Stimulated activated CD8-positive, alpha-beta memory T cell treated with anti-CD3 and anti-CD28 coated beads, Interleukin-4, amount 100 ng/mL, for 1 hour (primary cell): ENCODE measurements at regions not wholly inside any gene's neighbourhood (a gene's known extent, or its start where the extent isn't known, plus 50 kb on each side); places are given as distances from the start of the nearest gene placed in this dataset.
"Not testable (repeated sequence)": the region's sequence is repeated elsewhere in the genome, so short reads cannot be mapped to it uniquely, and the experiment has no call there.

Experiments
- DNase-seq, 2 donors: peaks; one replicate each; pipeline ENCODE4 v3.0.0-alpha.2; 2020; ENCODE audit warnings: low read depth in 2 of 2, low spot score in 1 of 2

DNA sequence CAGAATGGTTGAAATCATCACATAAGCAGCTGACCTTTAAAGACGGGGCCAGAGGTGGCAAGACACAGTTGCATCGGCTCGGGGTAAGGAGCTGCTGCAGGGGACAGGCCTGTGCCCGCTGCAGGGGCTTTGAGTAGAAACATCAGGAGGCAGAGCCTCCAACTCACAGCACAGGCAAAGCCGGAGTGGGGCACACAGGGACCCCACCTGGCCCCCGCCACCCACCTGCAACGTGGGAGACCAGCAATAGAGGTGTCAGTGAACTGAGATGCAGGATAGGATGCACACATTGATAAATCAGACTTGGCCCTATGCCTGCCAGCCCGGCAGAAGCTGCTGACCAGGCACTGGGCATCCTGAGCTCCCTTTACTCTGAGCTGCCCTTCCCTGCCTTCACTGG is 257.2 kb downstream of the NPHP4 start:
- no peak for DNase-seq

DNA sequence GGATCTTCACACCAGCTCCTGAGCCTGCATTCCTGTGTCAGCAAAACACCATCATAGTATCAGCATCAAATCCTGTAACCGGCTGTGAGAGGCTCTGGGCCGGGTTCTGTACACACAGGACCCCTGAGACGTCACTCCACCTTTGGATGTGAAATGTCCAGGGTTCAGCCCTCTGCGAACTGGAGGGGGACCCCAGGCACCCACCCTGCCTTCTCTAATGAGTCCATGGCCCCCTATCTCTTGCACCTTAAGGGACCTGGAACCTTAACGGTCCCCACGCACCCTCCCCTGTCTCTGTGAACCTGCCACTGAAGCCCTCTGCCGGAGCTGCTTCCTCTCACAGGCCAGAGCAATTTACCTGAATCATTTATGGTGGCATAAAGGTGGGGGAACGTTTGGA is 257.8 kb downstream of the NPHP4 start:
- no peak for DNase-seq

DNA sequence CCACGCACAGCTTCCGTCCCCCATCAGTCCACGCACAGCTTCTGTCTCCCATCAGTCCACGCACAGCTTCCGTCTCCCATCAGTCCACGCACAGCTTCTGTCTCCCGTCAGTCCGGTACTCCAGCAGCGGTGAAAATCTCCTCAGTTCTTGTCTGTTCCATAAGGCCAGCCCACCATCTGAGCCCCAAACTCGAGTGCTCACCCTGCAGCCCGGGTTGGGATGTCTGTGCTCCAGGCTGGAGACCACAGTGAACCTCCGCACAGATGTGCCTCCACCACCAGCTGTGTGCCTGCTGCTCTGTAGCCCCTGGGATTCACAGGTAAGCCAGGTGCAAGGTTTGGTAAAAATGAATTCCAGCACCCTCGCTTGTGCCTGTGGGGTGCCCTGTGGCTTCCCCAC is 258.6 kb downstream of the NPHP4 start:
- no peak for DNase-seq

DNA sequence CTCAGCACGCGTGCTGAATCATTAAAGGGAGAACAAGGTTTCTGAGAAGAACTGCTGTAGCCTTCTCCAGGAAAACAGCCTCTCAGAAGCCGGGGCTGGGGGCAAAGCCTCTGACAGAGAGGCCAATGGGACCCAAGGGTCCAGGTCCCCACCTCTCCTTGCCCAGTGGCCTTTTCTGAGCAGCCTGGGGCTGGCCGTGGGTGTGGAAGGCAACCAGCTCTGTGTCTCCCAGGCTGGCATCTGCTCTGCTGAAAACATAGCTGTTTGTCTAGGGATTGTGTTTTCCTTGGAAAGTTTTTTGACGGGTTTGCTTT is 261.2 kb downstream of the NPHP4 start:
- DNase-seq, result no peak

DNA sequence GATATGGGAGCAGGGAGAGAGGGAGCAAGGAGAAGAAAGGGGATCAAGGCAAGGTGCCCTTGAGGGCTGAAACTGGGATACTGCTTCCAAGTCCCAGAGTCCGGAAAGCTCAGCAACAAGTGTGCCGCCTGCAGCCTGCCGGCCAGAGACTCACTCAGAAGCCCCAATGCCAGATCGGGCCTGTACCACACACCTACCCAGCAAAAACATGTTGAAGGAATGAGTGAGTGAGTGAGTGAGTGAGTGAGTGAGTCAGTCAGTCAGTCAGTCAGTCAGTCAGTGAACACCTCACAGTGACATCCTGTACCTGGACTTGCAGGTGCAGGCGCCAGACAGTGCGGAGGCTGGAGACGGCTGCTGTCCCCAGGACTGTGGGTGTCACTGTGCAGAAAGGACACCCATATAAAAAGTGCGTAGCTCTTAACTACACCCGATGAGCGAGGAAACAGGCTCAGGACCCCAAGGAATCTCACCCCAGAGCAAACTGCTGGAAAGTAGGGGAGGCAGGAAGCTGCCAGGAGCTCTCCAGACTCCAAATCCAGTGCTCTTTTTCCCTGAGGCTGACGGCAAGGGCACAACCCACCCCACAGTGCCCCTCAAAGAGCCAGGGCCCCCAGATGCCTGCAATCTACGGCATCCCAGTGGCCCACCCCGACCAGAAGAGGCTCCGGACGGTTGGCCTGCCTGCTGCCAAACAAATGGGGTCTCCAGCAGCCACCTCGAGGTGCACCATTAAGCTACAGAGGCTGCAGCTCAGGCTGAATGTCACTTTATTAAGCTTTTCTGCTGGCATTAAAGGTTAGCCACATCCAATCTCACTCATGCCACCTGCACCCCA is 261.7 kb downstream of the NPHP4 start:
- DNase-seq, result no peak

DNA sequence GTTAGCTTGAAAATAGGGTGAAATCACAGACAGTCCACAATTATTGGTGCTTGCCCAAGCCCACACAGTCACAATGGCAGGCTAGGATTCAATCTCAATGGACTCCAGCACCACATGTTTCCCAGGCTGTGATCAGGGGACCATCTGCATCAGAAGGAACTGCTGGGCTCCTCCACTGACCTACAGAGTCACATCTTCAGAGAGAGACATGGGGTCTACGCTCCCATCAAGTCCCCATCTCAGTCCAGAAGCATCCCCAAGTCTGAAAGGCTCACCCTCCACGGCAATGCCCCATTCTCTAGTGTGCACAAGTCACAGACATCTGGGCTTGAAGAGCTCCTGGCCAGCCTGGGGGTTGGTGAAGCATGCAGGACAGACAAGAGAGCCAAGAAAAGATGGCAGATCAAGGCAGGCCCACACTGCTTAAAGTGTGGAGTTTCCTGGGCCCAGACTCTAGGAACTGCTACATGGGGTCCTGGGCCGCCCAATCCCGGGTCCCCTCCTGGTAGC is 262.5 kb downstream of the NPHP4 start:
- DNase-seq, result no peak

DNA sequence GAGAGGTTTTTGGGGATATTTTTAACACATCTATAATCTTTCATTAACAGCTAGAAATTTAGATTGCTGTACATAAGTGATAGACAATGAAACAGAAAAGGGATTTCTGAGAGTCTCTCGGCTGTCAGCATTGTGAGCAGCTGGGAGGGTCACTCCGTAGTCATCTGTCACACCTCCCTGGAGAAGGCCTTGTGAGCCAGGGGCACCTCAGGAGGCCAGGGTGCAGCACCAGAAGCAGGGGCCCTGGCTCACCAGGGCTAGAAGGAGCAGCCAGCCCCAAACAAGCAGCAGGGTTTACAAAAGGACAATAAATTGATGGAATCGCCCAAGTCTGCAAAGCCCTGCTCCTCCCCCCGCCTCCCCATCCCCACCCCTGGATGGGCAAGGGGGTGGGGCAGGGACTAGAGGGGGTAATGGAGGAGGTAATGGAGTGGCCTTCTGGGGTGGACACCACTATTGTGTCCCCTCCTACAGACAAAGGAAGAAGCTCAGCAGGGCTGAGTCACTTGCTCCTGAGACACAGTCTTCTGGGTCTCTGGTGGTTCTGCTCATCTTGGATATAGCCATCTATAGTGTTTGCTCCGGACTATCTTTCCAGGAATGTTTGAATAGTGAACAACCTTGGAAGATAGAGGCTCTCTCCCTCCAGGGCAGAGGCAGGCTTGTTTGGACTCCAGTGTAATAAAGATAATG is 263.4 kb downstream of the NPHP4 start:
- DNase-seq, result no peak

DNA sequence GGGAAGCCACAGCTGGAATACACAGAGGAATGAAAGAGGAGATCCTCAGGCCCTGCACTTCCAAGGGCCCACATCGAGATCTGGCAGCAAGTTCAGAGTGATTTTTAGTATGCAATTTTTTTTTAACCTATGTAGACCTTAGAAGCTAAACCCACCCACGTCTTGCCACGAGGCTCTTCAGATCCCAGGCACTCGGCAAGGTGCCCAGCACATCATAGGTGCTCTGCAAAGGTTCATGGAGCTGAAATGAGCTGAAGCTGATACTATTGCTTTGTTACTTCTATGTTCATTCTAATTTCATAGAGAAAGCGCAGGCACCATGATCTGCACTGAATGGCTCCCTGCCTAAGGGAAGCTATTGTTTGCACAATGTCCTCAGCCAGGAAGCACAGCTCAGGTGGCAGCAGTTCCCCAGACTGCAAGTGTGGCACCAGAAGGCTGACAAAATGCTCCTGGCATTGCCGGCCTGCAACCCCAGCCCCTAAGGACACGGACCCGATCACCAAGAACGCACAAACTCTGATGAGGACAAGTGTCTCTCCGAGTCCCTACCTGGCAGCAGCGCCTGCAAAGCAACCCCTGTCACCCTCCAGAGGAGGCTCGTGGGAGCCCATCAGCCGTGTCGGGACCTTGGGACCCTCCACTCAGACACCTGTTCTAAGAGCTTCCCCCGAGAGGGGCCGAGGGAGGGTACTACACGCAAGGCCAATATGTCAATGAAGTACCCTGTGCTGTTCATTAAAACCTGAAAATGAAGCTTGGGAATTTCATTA is 264.2 kb downstream of the NPHP4 start:
- DNase-seq, result no peak

DNA sequence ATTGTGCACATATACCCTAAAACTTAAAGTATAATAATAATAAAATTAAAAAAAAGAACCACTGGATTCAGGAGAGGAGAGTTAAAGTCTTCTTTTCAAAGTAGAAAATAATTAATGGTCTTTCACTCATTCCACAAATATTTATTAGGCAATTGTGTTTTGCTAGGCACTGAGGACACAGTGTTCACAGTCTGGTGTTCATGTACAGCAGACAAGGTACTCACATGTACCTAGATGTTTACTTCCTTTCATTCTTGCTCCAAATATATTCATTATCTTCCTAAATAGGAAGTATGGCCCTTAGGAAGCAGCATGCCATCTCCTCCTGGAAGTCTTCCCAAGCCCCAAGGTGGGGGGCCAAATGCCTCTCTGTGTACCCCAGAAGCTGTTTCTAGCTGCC is 265.0 kb downstream of the NPHP4 start:
- DNase-seq, result no peak

DNA sequence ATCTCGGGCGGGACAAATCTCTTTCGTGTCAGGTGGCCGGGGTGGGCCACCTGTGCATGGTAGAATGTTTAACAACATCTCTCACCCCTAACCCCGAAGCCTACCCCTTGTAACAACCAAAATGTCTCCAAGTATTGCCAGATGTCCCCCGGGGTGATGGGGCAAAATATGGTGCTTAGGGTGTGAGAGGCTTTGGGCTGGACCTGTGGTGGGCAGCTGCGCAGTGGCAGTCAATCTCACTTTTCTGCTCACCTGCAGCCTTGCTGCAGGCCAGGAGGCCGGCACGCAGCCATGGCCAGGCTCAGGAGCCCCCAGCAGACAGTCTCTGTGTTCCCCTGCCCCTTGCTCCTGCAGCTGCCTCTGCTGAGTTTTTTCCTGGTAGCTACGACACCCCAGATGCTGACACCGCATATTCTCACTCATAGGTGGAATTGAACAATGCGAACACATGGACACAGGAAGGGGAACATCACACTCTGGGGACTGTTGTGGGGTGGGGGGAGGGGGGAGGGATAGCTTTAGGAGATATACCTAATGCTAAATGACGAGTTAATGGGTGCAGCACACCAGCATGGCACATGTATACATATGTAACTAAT is 265.5 kb downstream of the NPHP4 start:
- not testable (repeated sequence) for DNase-seq

DNA sequence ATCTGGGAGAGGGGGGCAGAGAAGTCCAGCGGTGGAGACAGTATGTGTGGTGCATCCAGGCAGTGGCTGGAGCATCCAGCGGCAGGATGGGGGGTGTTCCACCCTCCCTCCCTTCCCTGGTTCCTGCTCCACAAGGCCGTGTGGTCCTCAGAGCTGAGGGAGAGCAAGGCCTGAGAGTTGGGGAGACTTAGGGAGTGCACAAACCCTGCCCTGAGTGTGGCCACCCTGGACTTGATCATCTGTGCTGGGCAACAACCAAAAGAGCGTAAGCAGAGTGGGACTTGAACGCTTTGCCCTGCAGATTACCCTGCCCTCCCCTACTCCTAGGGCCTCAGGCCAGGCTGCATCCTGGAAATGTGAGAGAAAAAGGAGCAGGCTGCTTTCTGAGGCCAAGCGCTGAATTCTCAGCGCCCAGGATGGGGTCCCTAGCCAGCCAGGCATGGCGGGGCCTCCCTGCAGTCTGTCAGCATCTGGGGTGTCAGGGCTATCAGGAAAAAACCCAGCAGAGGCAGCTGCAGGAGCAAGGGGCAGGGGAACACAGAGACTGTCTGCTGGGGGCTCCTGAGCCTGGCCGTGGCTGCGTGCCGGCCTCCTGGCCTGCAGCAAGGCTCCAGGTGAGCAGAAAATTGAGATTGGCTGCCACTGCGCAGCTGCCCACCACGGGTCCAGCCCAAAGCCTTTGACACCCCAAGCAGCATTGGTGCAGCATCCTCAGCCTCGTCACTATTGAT is 266.2 kb downstream of the NPHP4 start:
- DNase-seq, result no peak

DNA sequence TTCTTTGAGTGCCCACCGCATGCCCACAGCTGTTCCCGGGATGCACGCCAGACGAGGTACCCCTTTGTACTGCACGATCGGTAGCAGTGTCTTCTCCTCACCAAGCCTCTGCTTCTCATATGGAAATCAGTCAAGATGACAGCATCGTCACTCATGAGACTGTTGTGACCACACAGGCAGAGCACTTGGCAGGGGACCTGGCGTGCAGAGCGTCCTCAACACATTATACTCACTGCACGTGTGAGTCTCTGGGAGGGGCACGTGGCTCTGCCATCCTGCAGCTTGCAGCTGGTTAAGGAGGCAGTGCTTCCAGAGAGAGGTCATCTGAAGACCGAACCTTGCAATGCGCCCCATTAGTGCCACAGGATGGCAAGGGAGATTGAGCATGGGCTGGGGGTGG is 266.8 kb downstream of the NPHP4 start:
- DNase-seq, result no peak

DNA sequence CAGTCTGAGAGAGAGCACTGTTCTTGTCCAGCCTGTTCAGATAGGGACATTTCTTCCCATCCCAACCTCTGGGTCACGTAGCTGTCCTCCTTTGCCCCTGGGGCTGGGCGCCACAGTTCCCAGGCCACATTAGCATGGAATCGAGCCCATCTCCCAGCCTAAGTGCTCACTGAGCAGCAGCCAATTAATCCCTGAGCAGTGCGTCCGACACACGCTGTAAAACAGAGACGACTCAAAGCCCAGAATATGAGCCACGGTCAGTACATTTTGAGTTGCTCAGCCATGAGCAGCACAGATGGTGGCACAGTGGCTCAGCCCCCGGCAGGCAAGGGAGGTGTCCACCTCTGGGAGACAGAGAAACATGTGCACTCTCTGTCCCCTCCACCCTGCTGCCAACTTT is 267.4 kb downstream of the NPHP4 start:
- DNase-seq, result no peak

DNA sequence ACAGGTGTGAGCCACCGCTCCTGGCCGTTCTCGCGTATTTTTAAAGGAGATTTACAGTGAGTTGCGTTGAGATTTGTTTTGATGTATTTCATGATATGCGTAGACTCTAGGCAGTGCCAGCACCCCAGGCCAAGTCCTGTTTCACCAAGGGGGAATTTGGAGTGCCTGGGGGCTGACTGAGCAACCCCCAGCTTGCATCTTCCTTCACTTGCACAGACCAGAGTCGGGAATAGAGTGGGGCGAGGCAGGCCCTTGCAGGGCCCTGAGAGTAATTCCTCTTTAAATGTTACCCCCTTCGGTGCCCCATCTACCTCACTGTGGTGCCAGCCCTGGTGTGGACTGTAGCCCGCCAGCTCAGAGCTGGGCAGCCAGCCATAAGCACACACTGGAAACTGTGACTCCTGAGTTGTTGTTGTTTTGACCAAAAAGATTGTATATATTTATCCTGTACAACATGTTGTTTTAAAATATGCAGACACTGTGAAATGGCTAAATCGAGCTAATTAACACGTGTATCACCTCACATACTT is 269.5 kb downstream of the NPHP4 start:
- DNase-seq, result no peak

DNA sequence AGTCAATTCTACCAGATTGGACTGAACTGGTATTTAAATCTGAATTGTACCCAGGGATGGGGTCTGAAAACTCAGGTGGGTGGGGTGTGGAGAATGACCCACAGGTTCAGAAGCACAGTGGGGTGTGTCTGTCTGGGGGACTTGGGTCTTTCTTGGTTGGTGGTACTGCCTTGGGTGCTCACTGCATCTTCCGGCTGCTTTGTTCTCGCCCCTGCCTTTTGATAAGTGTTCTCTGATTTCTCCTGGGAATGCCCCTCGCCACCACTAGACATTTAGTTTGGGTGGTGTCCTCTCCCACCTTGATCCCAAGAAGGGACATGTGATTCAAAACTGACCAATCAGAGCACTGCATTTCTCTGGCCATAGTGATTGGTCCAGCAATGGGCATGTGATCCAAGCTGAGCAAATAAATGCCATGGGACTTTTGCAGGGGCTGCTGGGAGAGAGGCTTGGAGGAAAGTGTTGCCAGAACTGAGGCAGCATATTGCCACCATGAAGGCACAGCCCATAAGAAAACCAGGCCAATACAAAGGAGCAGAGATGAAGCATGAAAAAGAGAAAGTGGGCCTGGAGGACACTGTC is 270.5 kb downstream of the NPHP4 start:
- no peak for DNase-seq

DNA sequence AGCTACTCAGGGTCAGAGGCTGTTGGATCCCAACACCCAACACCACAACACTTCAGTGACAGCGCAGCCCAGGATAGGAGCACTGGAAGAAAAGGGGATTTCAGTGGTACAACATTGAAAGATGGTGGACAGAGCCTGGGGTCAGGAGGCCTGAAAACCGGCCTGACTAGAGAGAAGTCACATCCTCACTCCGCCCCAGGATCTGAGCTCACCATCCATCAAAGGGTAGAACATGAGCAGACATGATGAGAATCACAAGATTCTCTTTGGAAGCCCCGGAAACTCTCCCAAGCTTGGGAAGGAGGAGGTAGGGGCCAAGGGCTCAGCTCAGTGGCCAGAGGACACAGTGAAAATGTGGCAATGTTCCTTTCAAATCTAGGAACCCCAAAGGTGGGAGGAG is 271.3 kb downstream of the NPHP4 start:
- no peak for DNase-seq

DNA sequence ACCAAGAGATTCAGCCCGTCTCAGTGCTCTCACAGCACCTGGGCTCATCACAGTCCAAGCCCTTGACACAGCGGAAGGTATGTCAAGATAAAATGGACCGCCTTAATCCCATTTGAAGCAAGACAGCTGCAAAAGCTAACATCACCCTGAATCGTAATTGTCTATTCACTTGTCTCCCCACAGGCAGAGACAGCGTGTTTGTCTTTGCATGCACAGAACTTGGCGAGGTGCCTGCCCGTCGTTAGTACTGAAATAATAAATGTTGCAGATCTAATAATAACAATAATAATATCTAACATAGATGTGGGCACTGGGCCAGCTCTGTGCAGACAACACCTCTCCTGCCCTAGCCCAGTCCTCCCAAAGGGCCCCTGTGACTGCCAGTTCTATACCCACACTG is 271.7 kb downstream of the NPHP4 start:
- no peak for DNase-seq

DNA sequence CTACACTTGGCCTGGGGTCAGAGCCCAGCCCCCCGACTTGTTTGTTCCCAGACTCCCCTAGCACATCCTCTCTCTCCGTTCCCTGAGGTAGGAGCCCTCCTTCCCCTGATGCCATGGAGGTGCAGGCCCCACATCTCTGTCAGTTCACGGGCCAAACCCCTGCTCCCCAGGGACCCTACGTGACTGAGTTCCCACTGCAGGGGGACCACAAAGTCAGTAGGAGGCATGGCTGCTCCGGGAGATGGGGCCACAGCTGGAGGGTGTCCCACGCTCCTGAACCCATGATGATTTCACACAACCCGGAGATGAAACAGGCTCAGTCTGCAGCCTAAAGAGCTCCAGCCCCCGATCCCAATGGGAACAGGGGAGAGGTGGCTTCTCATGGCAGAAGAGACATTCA is 272.2 kb downstream of the NPHP4 start:
- no peak for DNase-seq

DNA sequence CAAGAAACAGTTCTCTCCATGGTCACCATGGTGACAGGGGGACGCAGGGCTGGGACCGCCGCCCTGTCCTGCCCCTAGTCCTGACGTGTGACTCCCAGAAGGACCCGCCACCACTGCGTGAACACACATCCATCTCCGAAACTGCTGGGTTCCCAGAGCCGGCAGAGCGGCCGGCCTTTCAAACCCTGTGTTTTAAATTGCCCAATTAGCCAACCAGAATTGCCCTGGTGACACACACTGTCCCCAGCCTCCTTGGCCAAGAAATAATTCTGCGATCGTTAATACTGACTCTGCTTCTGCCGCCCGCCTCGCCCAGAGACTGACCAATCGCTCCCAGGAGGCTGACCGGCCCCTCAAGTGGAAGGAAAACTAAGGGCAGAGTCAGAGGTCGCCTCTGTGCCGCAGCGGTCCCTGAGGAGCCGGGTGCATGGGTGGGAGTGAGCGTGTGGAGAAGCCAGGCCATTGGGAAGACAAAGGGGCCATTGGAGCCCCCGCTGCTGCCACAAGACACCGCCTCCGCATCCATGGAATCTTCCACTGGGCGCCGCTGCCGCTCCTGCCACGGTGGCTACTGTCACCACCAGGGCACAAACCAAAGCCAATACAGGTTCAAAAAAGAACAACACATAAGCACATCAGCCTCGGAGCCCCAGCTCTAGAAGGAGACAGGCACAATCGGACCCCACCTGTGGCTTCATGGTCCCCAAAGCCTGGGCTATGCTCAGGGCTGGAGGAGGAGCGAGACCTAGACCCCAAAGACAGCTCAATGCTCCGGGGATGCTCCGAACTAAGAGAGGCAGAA is 273.2 kb downstream of the NPHP4 start:
- no peak for DNase-seq
